ENCODE measurements at regions not wholly inside any gene's neighbourhood (a gene's known extent, or its start where the extent isn't known, plus 50 kb on each side); places are given as distances from the start of the nearest gene placed in this dataset.

- no peak for DNase-seq
Observed at GRCh38 chr1:218643281-218643680, 298.1 kb downstream of the TGFB2 start.

DNA sequence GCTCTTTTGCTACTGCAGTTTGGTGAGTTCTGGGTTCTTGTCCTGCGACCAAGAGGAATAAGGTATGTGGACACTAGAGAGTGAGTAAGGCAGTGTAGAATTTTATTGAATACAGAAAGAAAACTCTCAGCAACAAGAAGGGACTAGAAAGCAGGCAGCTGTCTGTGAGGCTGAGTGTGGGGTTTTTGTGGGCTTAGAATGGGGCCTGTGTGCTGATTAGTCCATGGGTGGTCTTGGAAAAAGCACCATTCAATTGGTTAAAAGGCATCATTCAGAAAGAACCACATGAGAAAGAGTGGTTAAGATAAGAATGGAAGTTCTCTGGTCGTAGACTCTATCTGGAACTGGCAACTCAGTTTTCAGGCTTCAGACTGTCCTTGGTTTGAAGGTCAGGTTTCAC is 298.8 kb downstream of the TGFB2 start:
- no peak for DNase-seq

DNA sequence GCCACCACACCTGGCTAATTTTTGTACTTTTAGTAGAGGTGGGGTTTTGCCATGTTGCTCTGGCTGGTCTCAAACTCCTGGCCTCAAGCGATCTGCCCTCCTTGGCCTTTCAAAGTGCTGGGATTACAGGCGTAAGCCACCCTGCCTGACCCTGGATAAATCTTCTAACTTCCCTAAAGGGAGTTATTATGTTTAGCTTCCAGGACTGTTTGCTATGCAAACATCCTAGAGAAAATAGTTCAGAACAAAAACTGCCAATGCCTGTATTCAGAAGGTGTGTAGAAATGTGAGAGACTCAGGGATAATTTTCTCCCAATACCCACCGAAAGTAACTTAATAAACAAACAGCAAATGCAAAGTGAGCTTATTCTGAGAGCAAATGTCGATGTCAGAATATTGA is 301.2 kb downstream of the TGFB2 start:
- DNase-seq = no peak

DNA sequence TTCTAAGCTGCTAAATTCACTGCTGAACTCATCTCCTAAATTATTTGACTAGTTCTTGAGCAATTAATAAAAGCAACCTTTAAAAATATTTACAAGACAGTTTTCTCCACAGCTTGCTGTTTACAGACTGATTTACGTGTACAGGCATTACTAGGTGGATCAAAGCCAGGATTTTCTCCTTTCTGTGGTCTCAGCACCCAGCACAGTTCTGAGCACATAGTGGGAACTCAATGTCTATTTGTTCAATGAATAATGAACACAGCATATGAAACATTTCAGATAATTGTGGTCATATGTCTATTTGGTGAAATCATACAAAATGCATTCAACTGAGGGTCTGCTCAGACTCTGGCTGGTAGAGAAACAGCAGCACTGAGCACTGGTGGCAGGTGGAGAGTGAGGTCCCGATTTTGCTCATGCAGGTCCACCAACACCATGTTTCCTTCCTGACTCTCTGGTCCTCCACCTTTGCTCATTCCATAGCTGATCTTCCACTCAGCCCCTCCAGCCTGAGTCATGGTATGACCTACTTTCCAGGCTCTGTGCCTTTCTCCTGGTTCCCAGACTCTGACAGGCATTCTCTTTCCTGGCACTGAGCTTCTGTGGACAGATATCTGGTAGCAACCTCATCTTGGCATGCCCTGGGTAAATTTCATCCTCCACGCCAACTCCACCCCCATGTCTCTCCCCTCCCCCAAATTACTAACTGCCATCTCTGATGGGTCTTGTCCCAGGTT is 311.3 kb downstream of the TGFB2 start:
- no peak for DNase-seq

DNA sequence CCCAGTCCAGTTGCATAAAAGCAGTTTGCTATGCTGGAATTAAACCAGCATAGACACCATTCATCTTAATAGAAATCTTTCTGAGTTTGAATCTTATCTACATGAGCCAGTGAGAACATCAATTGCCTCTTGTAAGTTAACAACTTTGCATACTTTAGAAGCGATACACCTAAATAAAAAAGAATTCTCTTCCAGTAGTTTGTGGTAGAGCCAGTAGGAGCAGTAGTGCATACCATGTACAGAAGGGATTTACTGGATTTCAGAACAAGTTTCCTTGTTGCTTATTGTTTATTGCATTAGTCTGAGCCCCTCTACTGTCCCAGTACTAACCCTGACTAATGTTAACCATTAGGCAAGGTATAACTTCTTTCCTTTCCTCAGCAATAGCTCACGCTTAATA is 313.1 kb downstream of the TGFB2 start:
- DNase-seq = no peak

DNA sequence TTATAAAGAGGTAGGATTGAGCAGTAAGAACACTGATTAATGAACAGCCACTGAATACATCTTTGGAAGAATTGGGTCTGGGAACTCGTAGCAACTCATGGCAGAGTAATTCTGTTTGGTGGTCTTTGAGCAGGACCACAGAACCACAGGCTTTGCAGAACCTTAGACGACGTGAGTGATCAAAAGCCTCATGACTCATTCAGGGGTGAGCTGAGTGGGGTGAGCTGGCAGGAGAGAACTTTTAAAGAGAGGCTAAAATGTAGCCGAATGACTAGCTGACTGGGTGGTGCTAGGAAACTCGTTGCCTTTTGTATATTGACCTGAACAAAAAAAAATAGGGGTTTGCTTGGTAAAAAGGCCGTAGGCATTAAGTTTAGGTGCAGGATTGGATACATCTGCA is 313.8 kb downstream of the TGFB2 start:
- no peak for DNase-seq

GRCh38 chr1:218659911-218660677 is 315.0 kb downstream of the TGFB2 start:
- DNase-seq = no peak

- no peak for DNase-seq
Observed at GRCh38 chr1:218660678-218661053, 315.5 kb downstream of the TGFB2 start.

DNA sequence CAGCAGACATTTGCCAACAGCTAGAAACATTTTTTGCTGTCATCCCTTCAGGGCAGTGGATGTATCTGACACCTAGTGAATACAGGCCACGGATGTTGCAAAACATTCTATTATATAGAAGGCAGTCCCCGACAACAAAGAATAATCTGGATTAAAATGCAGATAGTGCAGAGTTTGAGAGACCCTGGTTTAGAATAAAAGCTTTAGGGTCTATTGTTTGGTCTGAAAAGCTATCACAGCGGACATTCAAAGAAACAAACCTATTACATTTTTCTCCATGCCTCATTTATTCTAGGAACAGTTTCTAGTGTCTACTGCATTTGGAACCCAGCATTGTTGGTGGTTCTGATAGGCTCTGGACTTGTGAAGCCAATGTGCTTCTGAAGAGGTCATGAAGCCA is 316.3 kb downstream of the TGFB2 start:
- no peak for DNase-seq

GRCh38 chr1:218664385-218665170 is 319.4 kb downstream of the TGFB2 start:
- no peak for DNase-seq

- DNase-seq = no peak
Observed at GRCh38 chr1:218665221-218665620, 320.1 kb downstream of the TGFB2 start.

- DNase-seq = no peak
Observed at GRCh38 chr1:218666263-218666662, 321.1 kb downstream of the TGFB2 start.

- no peak for DNase-seq
Observed at GRCh38 chr1:218667781-218668516, 322.8 kb downstream of the TGFB2 start.

- DNase-seq = no peak
Observed at GRCh38 chr1:218669431-218669830, 324.3 kb downstream of the TGFB2 start.

- no peak for DNase-seq
Observed at GRCh38 chr1:218670875-218671274, 325.7 kb downstream of the TGFB2 start.

GRCh38 chr1:218671573-218671972 is 326.4 kb downstream of the TGFB2 start:
- peak; percentile 6 to 68 for DNase-seq

DNA sequence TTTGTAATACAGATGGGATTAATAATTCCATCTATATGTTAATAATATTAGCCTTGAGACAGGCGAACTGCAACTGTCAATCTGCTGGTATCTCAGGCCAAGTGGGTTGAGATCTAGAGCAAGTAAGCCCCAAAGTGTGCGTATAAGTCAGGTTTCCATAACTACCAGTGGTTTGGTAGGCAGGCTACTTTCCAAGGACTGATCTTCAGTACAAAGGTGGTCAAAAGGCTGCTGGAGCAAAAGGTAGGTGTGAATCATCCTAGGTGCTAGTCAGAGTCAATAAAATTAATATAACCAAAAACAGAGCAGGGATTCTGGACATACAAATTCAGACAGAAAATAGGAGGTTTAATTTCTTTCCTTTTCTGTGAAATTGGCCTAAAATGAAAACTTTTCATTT is 328.0 kb downstream of the TGFB2 start:
- DNase-seq = no peak

DNA sequence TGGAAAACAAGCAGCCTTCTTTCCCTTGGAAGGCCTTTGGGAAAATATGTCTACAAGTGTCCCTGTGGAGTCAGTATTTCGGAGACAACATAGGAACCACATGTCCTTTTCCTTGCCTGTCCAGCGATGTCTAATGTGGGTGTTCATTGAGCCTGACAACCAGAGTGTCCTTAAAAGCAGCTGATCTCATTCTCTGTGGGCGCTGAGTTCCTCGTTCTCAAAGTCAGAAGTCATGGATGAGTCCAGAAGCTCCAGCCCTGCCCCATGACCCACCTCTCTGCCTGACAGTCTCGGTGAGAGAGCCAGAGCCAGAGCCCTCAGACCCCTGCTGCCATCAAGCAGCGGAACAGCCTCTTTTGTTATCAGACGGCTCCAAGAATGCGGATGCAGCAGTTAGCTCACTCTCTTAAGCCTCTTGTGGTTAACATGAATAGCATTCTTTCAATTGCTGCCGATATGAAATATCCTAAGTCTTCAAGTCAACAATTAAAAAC is 329.2 kb downstream of the TGFB2 start:
- DNase-seq = no peak

DNA sequence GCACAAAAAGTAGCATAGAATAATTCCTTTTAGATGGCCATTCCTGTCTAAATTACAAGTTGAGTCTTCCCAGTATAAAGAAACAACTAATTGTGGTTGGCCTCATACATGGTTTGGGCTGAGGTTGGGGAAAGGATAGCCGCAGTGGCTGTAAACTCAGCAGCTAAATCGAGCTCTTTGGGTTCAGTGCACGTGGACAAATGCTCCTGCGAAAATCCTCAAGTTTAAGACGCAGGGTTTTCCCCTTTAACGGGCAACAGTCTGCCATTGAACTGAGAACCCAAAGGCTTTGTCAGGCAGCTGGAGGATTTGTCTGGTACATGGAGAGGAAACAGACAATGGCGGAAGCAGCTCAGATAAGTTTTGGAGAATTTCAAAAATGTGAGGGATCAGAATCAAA is 331.9 kb downstream of the TGFB2 start:
- DNase-seq = no peak

GRCh38 chr1:218679391-218679790 is 334.3 kb downstream of the TGFB2 start:
- no peak for DNase-seq

- no peak for DNase-seq
Observed at GRCh38 chr1:218679988-218680748, 335.0 kb downstream of the TGFB2 start.

- no peak for DNase-seq
Observed at GRCh38 chr1:218683242-218683641, 338.1 kb downstream of the TGFB2 start.
